ENCODE measurements at regions not wholly inside any gene's neighbourhood (a gene's known extent, or its start where the extent isn't known, plus 50 kb on each side); places are given as distances from the start of the nearest gene placed in this dataset.

- in situ Hi-C loops (cut with HindIII; ENCODE audit: extremely low pct_ligation_motif_present, low pct_unique_long_range_greater_than_20kb) (no loop called here), intact Hi-C loops (cut with micrococcal nuclease; ENCODE audit: unreplicated experiment) (no loop called here)
- TF ChIP-seq ZNF761 (CRISPR knock-in tag; conservative IDR thresholded peaks at IDR 0.05) (no peak), ZNF598 (CRISPR knock-in tag; IDR thresholded peaks at IDR 0.05; ENCODE audit: borderline replicate concordance) (no peak), KAT8 (CRISPR knock-in tag; IDR thresholded peaks at IDR 0.05) (no peak), FOXO4 (CRISPR knock-in tag; conservative IDR thresholded peaks at IDR 0.05) (no peak), ZNF10 (CRISPR knock-in tag; IDR thresholded peaks at IDR 0.05; ENCODE audit: borderline replicate concordance, low read depth) (no peak), TCF7 (IDR thresholded peaks at IDR 0.05; ENCODE audit: low read depth) (no peak), ETV6 (CRISPR knock-in tag; conservative IDR thresholded peaks at IDR 0.05) (no peak), MIXL1 (CRISPR knock-in tag; IDR thresholded peaks at IDR 0.05) (no peak), ZBTB3 (CRISPR knock-in tag; IDR thresholded peaks at IDR 0.05; ENCODE audit: borderline replicate concordance, low read depth) (no peak), EHMT2 (IDR thresholded peaks at IDR 0.05; ENCODE audit: borderline replicate concordance, low read depth, low read length) (no peak), PRPF4 (IDR thresholded peaks at IDR 0.05; ENCODE audit: low read depth, low read length, poor library complexity, severe bottlenecking) (no peak), SNAI1 (CRISPR knock-in tag; IDR thresholded peaks at IDR 0.05; ENCODE audit: borderline replicate concordance) (no peak), ZNF33A (CRISPR knock-in tag; IDR thresholded peaks at IDR 0.05; ENCODE audit: borderline replicate concordance) (no peak), ZNF276 (CRISPR knock-in tag; IDR thresholded peaks at IDR 0.05; ENCODE audit: low read depth) (no peak), PRMT3 (CRISPR knock-in tag; IDR thresholded peaks at IDR 0.05; ENCODE audit: borderline replicate concordance, low read depth) (no peak), ZNF460 (CRISPR knock-in tag; IDR thresholded peaks at IDR 0.05; ENCODE audit: borderline replicate concordance) (no peak), ZNF850 (CRISPR knock-in tag; conservative IDR thresholded peaks at IDR 0.05) (no peak), SNAPC2 (CRISPR knock-in tag; IDR thresholded peaks at IDR 0.05) (no peak)
- TF ChIP-seq, protein P1, sequence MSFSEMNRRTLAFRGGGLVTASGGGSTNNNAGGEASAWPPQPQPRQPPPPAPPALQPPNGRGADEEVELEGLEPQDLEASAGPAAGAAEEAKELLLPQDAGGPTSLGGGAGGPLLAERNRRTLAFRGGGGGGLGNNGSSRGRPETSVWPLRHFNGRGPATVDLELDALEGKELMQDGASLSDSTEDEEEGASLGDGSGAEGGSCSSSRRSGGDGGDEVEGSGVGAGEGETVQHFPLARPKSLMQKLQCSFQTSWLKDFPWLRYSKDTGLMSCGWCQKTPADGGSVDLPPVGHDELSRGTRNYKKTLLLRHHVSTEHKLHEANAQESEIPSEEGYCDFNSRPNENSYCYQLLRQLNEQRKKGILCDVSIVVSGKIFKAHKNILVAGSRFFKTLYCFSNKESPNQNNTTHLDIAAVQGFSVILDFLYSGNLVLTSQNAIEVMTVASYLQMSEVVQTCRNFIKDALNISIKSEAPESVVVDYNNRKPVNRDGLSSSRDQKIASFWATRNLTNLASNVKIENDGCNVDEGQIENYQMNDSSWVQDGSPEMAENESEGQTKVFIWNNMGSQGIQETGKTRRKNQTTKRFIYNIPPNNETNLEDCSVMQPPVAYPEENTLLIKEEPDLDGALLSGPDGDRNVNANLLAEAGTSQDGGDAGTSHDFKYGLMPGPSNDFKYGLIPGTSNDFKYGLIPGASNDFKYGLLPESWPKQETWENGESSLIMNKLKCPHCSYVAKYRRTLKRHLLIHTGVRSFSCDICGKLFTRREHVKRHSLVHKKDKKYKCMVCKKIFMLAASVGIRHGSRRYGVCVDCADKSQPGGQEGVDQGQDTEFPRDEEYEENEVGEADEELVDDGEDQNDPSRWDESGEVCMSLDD (CRISPR knock-in tag; IDR thresholded peaks at IDR 0.05; ENCODE audit: borderline replicate concordance): no peak
- POLR2A ChIA-PET: no interaction called here
- H3K27me3 ChIP-seq (ENCODE audit: control insufficient read depth in 1 of 2, insufficient read depth in 2 of 2, low read length in 2 of 2): no peaks in the 10 kb centered on the region; a peak in 1 of 5 replicates
- no peak overlapping the region for H3K4me2 ChIP-seq (ENCODE audit: low read depth, low read length)
- no peak for FAIRE-seq
- ATAC-seq: no peak
- H3K9me3 ChIP-seq (ENCODE audit: low read length): no peaks in the 10 kb centered on the region
- no peak overlapping the region for H3K9ac ChIP-seq (ENCODE audit: insufficient read depth, low read depth, low read length)
- H3K27ac ChIP-seq (ENCODE audit: extremely low read length, insufficient read depth, low read length): no peak overlapping the region
- no peak overlapping the region for H2AFZ ChIP-seq (ENCODE audit: low read length)
- no peak overlapping the region for H3K4me3 ChIP-seq (replicated peaks in 1 of 3; ENCODE audit: insufficient read depth in 1 of 3, low read depth in 2 of 3, low read length in 3 of 3)
- no peaks in the 10 kb centered on the region for H3K36me3 ChIP-seq (replicated peaks in 1 of 2; ENCODE audit: control insufficient read depth in 1 of 2, insufficient read depth in 2 of 2, low read length in 2 of 2)
- CTCF ChIA-PET (ENCODE audit: low intra/inter-chr PET ratio, low total read pairs): no interaction called here
- DNase-seq (ENCODE audit: low spot score): no peak
- no peaks in the 10 kb centered on the region for H3K4me1 ChIP-seq (ENCODE audit: insufficient read depth, low read length)
- no peaks in the 10 kb centered on the region for H3K79me2 ChIP-seq (ENCODE audit: insufficient read depth, low read length)
- H4K20me1 ChIP-seq (ENCODE audit: insufficient read depth, low read length): no peaks in the 10 kb centered on the region
- no TSS peak for BruUV-seq (replicated peaks)
Observed at GRCh38 chr21:41571938-41572510, 64.1 kb upstream of the TMPRSS2 start.

All from HepG2 (cell line).